ENCODE measurements at regions not wholly inside any gene's neighbourhood (a gene's known extent, or its start where the extent isn't known, plus 50 kb on each side); places are given as distances from the start of the nearest gene placed in this dataset.

DNA sequence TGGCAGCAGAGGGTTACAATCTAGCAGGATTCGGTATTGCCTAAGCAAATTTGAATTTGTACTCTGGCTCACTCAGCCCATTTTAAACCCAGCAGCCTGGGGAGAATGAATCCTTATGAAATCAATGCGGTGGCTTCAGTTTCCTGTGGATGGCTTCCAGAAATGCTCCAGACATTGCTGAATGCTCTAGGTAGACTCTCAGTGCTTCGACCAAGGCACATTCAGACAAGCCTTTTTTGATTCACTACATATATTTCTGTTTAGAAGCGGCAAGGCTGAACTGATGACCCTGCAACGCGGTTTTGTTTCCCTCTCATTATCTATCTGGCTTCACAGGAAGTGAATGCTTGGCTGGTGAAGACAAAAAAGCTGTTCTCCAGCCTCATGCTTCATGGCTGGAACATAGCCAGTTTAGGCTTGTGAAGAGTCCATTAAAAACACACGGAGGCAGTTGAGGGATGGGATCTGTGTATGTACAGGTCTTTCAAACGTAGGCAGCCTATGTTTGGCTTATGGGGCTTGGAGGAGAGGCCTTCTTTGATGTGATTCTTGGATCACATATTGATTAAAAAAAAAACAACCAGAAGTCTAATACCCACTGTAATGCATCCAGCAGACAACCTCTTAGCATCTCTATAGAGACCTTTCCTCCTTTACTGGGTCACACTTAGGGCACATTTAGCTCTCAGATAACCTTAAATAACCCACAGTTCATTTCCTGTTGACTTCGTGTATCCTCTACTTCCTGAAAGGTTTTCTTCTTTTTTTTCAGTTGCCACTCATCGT is 400.2 kb upstream of the TBL1XR1 start:
- ATAC-seq (peak; percentile 61), DNase-seq (no peak)
- Mint-ChIP-seq H3K4me1 (peaks cover 74% of the 10 kb centered on the region), H3K27me3 (no peaks in the 10 kb centered on the region), H3K4me3 (peak overlapping the region; percentile 48), H3K36me3 (ENCODE audit: low read depth) (no peaks in the 10 kb centered on the region), H3K9me3 (no peaks in the 10 kb centered on the region), H3K27ac (peak overlapping the region; percentile 93)

DNA sequence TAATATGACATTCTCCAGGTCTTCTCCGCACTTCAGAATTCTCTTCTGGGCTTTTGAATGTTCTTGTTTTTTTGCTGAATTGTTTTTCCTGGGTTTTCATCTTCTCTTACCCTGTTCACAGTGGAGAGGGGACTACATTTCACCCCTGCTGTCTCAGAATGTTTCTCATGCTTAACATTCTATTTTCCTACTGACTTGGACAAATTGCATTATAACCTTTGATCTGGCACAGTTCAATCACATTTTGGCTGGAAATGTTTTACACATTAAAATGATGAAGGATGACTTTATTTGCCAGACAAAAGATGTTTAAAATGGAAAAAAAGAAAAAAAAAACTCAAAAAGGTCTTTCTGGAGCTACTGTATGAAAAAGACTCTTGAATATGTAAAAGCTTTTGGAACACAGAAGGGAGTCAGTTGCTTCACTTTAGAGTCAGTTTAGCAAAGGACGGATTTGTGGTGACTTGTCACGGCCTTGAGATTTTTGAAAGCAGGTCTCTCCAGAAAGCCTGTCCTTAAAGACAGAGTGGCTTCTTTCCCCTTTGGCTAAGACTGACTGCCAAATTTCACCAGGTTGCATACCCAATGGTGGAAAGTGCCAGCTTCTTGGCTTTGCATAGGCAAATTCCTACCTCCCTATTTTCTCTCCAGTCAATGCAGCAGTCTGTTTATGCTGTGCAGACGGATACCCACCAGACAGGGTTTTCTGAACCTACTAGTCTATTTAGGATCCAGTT is 401.0 kb upstream of the TBL1XR1 start:
- no peaks in the 10 kb centered on the region for H3K27me3 Mint-ChIP-seq
- no peaks in the 10 kb centered on the region for H3K9me3 Mint-ChIP-seq
- peak overlapping the region; percentile 48 for H3K4me3 Mint-ChIP-seq
- peaks cover 79% of the 10 kb centered on the region for H3K4me1 Mint-ChIP-seq
- H3K27ac Mint-ChIP-seq = peak overlapping the region; percentile 93
- ATAC-seq (peak; percentile 50), DNase-seq (no peak)
- H3K36me3 Mint-ChIP-seq (ENCODE audit: low read depth) = no peaks in the 10 kb centered on the region

- ATAC-seq (no peak), DNase-seq (no peak)
- H3K4me1 Mint-ChIP-seq = peaks cover 78% of the 10 kb centered on the region
- no peak overlapping the region for H3K4me3 Mint-ChIP-seq
- H3K27me3 Mint-ChIP-seq = no peaks in the 10 kb centered on the region
- H3K36me3 Mint-ChIP-seq (ENCODE audit: low read depth) = no peaks in the 10 kb centered on the region
- H3K27ac Mint-ChIP-seq = peak overlapping the region; percentile 93
- H3K9me3 Mint-ChIP-seq = no peaks in the 10 kb centered on the region
Measured at GRCh38 chr3:177599326-177599725, 402.0 kb upstream of the TBL1XR1 start.

GRCh38 chr3:177599837-177600236 is 402.6 kb upstream of the TBL1XR1 start:
- H3K27me3 Mint-ChIP-seq = no peaks in the 10 kb centered on the region
- H3K36me3 Mint-ChIP-seq (ENCODE audit: low read depth) = no peaks in the 10 kb centered on the region
- H3K4me1 Mint-ChIP-seq = peaks cover 79% of the 10 kb centered on the region
- ATAC-seq = no peak
- no peak overlapping the region for H3K27ac Mint-ChIP-seq
- H3K9me3 Mint-ChIP-seq = peaks cover 2% of the 10 kb centered on the region
- no peak for DNase-seq
- H3K4me3 Mint-ChIP-seq = no peak overlapping the region

DNA sequence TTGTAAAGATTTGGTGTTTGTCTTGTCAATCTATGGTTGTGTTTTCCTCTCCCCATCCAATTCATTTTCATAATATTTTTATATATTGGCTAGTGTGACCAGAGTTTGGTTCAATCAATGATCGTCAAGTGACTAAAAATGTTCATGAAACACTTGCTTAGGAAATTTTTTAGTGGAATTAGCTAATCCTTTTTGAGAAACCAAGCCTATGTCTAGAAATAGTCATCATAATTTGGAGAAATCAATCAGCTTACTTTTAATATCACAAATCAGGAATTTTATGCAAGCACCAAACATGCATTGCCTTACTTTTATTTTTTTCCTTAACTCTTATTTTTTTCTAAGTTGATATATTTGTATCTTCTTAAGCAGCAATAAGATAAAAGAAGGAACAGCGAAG is 403.1 kb upstream of the TBL1XR1 start:
- H3K4me1 Mint-ChIP-seq = peaks cover 79% of the 10 kb centered on the region
- H3K9me3 Mint-ChIP-seq = peaks cover 5% of the 10 kb centered on the region
- no peaks in the 10 kb centered on the region for H3K36me3 Mint-ChIP-seq (ENCODE audit: low read depth)
- ATAC-seq (no peak), DNase-seq (no peak)
- H3K27ac Mint-ChIP-seq = no peak overlapping the region
- H3K27me3 Mint-ChIP-seq = no peaks in the 10 kb centered on the region
- H3K4me3 Mint-ChIP-seq = no peak overlapping the region

DNA sequence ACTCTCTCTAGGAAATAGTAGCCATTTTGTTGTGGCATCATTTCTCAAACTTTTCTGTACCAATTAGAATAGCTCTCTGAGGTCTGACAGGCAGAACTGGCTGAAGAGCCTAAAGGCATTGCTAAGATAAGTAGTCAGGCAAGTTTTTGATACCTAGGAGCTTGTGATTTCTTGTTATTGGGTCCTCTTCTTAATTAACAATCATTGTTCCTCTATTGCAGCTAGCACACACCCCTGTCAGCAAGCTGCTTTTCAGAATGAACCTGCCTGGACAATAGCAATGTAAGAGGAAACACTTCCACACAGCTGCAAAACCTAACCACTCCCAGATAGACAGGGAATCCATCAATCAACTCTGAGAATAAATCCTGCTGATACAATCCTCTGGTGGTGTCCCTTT is 403.9 kb upstream of the TBL1XR1 start:
- H3K27ac Mint-ChIP-seq = no peak overlapping the region
- ATAC-seq (no peak), DNase-seq (no peak)
- H3K9me3 Mint-ChIP-seq = peaks cover 9% of the 10 kb centered on the region
- peaks cover 72% of the 10 kb centered on the region for H3K4me1 Mint-ChIP-seq
- no peaks in the 10 kb centered on the region for H3K27me3 Mint-ChIP-seq
- no peaks in the 10 kb centered on the region for H3K36me3 Mint-ChIP-seq (ENCODE audit: low read depth)
- no peak overlapping the region for H3K4me3 Mint-ChIP-seq

DNA sequence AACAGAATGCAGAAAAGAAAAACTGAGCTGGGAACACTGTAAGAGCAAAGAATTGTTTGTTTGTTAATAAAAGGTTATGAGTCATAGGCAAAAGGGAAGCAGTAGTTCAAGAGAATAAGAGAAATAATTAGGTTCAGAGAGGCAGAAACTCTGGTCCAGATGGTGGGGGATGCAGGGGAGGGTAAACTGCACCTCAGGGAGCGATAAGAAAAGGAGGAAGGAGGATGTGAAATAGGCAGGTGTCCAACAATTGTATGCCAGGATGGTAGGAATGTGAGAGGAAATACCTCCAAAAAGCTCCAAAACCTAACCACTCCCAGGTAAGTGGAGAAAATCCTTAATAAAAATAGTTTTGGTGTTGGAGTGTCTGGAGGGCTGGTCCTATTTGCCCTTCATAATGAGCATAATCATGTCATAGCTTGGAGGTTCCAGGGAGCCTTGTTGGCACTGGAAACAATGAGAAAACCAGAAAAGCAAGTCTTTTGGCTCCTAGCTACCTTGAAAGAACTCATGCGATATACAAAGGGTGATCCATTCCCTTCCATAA is 405.4 kb upstream of the TBL1XR1 start:
- peaks cover 63% of the 10 kb centered on the region for H3K4me1 Mint-ChIP-seq
- no peak for ATAC-seq
- H3K36me3 Mint-ChIP-seq (ENCODE audit: low read depth) = no peaks in the 10 kb centered on the region

GRCh38 chr3:177603148-177603603 is 405.9 kb upstream of the TBL1XR1 start:
- Mint-ChIP-seq H3K36me3 (ENCODE audit: low read depth) (no peaks in the 10 kb centered on the region), H3K4me1 (peaks cover 58% of the 10 kb centered on the region), H3K27me3 (no peaks in the 10 kb centered on the region), H3K4me3 (no peak overlapping the region), H3K27ac (peak overlapping the region; percentile 29), H3K9me3 (peaks cover 9% of the 10 kb centered on the region)
- peak; percentile 62 for ATAC-seq
- DNase-seq = no peak

More for the DNA sequence above, 405.4 kb upstream of the TBL1XR1 start:
- DNase-seq = no peak
- Mint-ChIP-seq H3K9me3 (peaks cover 9% of the 10 kb centered on the region), H3K4me3 (no peak overlapping the region), H3K27ac (no peak overlapping the region), H3K27me3 (no peaks in the 10 kb centered on the region)

GRCh38 chr3:177604181-177604580 is 406.9 kb upstream of the TBL1XR1 start:
- Mint-ChIP-seq H3K4me1 (peaks cover 48% of the 10 kb centered on the region), H3K4me3 (no peak overlapping the region), H3K9me3 (peaks cover 9% of the 10 kb centered on the region), H3K27me3 (no peaks in the 10 kb centered on the region), H3K36me3 (ENCODE audit: low read depth) (no peaks in the 10 kb centered on the region), H3K27ac (no peak overlapping the region)
- no peak for ATAC-seq
- DNase-seq = no peak

DNA sequence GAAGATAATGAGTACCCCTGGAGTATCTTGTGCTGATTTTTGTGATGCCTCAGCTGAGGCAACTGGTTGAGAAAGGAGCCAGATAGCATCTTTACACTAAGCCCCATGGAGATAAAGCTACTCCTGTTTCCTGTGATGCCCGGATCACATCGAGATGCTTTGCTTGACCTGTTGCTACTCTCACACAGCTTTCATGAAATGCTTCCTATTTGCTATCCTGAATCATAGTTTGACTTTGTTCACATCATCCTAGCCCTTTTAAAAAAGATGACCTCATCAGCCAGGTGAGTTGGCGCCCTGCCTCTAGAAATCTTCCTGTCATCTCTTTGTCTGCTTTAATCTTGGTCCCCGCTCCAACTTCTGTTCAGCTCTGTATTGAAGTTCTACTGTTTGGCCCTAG is 409.6 kb upstream of the TBL1XR1 start:
- Mint-ChIP-seq H3K9me3 (peaks cover 9% of the 10 kb centered on the region), H3K27me3 (no peaks in the 10 kb centered on the region), H3K4me1 (peaks cover 33% of the 10 kb centered on the region), H3K36me3 (ENCODE audit: low read depth) (no peaks in the 10 kb centered on the region), H3K4me3 (no peak overlapping the region), H3K27ac (no peak overlapping the region)
- ATAC-seq (no peak), DNase-seq (no peak)

GRCh38 chr3:177607589-177607988 is 410.3 kb upstream of the TBL1XR1 start:
- no peak overlapping the region for H3K27ac Mint-ChIP-seq
- H3K36me3 Mint-ChIP-seq (ENCODE audit: low read depth) = no peaks in the 10 kb centered on the region
- H3K27me3 Mint-ChIP-seq = no peaks in the 10 kb centered on the region
- H3K9me3 Mint-ChIP-seq = peaks cover 9% of the 10 kb centered on the region
- H3K4me3 Mint-ChIP-seq = no peak overlapping the region
- ATAC-seq (no peak), DNase-seq (no peak)
- H3K4me1 Mint-ChIP-seq = peaks cover 27% of the 10 kb centered on the region

DNA sequence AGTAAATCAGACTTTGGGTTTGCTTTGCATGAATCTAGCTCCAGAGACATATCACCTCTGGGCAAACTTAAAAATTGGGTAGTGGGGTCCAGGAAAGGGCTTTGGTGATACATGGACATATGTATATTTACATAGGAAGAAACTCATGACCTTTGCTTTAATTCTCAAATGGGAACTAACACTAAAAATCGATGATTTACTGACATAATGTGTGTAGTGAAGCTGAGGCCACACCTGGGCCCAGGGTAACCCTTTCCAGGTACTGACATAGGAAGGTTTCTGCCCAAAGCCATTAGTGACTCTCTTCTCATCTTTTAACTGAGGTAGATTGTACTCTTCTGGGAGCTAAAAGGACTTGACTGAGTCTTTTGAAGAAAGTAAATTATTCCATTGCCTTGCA is 411.2 kb upstream of the TBL1XR1 start:
- no peak overlapping the region for H3K27ac Mint-ChIP-seq
- H3K4me3 Mint-ChIP-seq = no peak overlapping the region
- peaks cover 9% of the 10 kb centered on the region for H3K9me3 Mint-ChIP-seq
- ATAC-seq (no peak), DNase-seq (no peak)
- no peaks in the 10 kb centered on the region for H3K27me3 Mint-ChIP-seq
- peaks cover 18% of the 10 kb centered on the region for H3K4me1 Mint-ChIP-seq
- no peaks in the 10 kb centered on the region for H3K36me3 Mint-ChIP-seq (ENCODE audit: low read depth)

DNA sequence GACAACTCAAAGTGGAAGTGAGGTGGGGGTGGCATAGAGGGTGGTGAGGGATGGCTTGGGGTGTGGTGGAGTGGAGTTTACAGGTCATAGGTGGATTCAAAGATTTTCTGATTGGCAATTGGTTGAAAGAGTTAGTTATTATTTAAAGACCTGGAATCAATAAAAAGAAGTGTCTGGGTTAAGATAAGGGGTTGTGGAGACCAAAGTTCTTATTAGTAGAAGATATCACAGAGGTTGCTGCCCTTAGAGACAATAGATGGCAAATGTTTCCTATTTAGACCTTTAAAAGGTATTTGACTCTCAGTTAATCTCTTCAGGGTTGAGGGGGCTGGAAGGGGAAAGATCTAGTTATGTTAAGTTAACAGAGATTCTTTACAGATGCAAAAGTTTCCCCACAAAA is 412.3 kb upstream of the TBL1XR1 start:
- Mint-ChIP-seq H3K4me1 (peaks cover 15% of the 10 kb centered on the region), H3K4me3 (no peak overlapping the region), H3K9me3 (peaks cover 9% of the 10 kb centered on the region), H3K27me3 (no peaks in the 10 kb centered on the region), H3K27ac (no peak overlapping the region), H3K36me3 (ENCODE audit: low read depth) (peaks cover 2% of the 10 kb centered on the region)
- DNase-seq (no peak), ATAC-seq (no peak)

DNA sequence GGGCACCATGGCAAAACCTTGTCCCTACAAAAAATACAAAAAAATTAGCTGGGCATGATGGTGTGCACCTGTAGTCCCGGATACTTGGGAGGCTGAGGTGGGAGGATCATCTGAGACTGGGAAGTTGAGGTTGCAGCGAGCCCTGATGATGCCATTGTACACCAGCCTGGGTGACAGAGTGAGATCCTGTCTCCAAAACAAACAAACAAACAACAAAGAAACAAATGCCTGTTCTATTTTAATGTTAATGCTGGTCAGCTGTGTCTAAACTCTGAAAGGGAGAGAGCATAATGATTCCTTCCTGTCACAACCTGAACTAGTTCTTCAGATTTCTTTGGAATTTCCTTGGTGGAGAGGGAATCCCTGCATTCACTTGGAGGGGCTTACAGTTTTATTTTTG is 413.0 kb upstream of the TBL1XR1 start:
- Mint-ChIP-seq H3K27me3 (no peaks in the 10 kb centered on the region), H3K9me3 (peaks cover 4% of the 10 kb centered on the region), H3K4me1 (peaks cover 16% of the 10 kb centered on the region), H3K4me3 (no peak overlapping the region), H3K36me3 (ENCODE audit: low read depth) (peaks cover 2% of the 10 kb centered on the region), H3K27ac (no peak overlapping the region)
- ATAC-seq (no peak), DNase-seq (no peak)

All from activated naive CD8-positive, alpha-beta T cell treated with anti-CD3 and anti-CD28 coated beads, Interleukin-2, amount 50 U/mL, for 24 hours (primary cell).